GM18873 (cell line): ENCODE measurements at regions not wholly inside any gene's neighbourhood (a gene's known extent, or its start where the extent isn't known, plus 50 kb on each side); places are given as distances from the start of the nearest gene placed in this dataset.

Experiments used
- ATAC-seq: cut with Tn5 transposase; IDR thresholded peaks from one replicate; pipeline ENCODE4 v1.9.1; 2021; ENCODE audit warnings: mild to moderate bottlenecking, moderate library complexity, moderate number of reproducible peaks; ENCODE audit not compliant: unreplicated experiment, low FRiP score

DNA sequence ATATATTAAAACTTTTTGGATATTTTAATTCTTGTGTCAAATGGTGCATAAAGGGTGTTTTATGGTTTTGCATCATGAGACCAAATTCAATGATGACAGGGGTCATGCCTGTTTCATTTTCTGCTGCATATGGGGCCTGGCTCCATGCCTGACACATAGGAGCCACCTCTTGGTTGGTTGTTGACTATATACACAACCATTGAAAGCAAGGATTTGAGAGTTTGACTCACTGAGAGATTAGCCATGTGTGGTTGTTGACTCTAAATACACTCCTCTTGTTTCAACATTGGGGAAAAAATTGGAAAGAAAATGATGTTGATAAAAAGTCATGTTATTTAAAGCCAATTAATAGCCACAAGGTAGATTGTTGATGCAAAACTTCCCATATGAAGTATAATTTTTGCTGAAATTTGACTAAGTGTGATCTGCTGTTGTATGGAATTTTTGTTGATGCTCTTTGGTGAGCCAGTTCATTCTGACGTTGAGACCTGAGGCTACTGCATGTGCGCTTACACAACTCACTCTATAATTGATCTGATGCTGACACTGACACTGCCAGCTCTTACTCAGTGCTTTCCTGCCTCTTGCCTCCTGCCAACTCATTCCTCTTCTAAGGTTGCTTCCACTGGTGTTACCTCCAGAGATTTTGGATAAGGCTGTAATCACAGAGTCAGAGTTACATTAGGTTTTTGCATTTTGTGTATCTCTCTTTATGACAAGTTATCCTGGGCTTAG is 446.2 kb upstream of the SLC14A2 start:
- ATAC-seq, result no peak

DNA sequence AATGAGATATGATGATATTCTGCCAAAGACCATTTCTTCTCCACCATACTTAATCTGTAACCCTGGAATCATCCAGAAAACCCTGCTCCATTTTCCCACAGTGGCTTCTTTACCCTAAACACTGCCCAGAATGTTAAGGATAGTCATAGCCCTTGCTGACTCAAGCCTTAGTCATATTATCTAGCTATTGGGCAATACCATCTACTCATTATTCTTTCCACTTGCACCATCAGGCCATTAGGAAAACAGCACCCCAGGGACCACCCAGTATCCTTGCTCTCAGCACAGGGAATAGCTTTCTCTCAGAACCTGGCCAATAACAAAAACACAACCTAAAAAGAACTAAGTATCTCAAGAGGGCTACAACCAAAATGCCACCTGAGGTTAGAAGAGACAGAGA is 445.7 kb upstream of the SLC14A2 start:
- no peak for ATAC-seq

DNA sequence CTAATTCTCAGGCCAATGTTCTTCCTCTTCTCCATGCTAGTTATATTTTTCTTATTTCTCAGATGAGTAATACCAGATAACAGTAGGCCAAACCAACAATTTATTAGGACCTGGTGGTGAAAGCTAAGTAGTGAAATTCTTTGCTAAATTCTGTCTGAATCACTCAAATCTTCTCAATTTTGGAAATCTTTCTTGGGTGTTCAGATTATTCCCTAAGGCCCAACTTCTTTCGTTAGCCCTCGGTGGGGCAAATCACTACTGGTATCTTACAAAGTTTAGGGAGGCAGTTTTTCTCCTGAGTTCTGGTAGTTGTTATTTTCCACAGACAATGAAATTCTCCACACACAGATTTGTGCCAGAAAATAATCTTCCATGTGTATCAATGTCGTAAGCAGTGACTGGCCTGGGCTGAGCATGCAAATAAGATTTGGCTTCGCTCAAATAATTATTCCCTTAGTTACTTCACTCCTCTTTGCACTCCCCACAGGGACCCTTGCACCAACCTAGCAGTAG is 443.5 kb upstream of the SLC14A2 start:
- no peak for ATAC-seq

DNA sequence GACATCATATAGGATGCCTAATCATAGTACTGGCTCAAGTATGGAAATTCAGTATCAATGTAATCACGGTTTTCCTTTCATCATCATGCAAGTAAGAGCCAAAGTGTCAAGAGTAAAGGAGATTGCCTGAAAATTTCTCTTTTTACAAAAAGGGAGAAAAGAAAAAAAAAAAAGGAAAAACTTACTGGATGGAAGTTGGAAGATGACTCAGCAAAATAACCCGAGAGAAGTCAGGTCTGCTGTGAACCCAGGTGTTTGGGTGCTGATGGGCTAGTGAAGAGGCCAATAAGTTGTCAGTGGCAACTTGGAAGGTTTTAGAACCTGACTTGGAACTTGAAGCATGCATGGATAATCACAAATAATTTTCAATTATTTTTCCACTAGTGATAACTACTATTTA is 441.9 kb upstream of the SLC14A2 start:
- no peak for ATAC-seq

DNA sequence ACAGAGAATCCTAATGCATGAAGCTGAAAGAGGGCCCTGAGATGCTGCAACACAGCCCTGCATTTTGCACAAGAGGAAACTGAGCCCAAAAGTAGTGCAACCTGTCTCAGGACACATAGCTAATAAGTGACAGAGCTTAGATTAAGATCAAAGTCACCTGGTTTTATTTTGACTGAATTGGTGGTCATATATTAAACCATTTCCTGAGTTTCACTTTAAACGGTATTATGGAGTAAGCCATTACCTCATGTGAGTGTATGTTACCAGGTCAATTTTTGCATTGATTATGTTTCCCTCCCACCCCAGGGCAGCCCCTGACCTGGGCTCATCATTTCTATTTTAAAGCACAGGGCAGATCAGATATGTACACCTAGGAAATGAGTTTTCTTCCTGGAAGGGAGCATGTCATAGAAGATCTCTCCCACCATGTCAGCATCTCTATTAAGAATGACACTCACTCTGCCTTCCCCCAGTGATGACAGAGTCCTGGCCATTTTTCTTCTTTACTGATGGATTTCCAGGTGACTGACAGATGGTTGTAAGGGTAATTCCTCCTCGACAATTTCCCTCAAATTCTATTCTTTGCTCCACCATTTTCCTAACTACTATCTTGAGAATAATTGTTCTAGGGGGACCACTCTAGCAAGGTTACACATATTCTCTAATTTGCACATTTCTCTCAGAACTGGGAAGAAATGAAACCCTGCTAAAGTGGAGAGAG is 441.3 kb upstream of the SLC14A2 start:
- no peak for ATAC-seq

DNA sequence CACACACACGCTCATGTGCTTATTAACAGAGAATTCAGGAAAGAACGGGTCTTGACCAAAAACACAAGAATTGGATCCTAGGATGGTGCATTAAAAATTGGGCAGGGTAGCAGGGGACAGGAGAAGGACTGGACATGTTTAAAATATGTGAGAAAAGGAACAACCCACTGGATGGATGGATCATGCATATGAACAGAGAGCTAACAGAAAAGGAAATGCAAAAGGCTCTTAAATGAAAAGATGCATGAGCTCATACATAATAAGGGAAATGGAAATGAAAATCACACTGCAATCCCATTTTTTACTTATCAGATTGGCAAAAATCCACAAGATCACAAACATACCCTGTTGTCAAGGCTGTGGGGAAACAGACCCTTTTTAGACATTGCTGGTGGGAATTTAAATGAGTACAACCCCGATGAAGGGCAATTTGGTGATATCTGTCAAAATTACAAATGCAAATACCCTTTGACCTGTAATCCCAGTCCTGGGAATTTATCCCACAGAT is 440.6 kb upstream of the SLC14A2 start:
- no peak for ATAC-seq

- no peak for ATAC-seq
Observed at GRCh38 chr18:45175511-45175910, 439.8 kb upstream of the SLC14A2 start.

DNA sequence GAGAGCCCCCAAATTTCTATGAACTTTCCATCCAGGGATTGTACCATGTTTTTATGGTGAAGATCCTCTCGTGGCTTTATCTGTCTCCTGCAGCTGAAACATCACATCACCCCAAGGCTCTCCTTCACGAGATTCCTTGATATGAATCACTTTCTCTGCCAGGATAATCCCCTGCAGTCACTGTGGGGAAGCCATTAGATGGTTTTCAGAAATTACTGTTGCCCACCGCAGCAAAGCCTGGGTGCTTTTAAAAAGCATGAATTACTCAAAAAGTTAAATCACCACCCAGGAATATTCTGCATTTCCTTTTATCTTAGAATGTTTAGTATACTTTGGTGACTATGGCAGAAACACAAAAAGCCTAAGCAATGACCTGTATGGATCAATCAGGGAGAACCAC is 428.4 kb upstream of the SLC14A2 start:
- ATAC-seq, result no peak

GRCh38 chr18:45191795-45192194 is 423.5 kb upstream of the SLC14A2 start:
- ATAC-seq, result no peak

- peak; percentile 99 for ATAC-seq
Observed at GRCh38 chr18:45197526-45197970, 417.7 kb upstream of the SLC14A2 start.

DNA sequence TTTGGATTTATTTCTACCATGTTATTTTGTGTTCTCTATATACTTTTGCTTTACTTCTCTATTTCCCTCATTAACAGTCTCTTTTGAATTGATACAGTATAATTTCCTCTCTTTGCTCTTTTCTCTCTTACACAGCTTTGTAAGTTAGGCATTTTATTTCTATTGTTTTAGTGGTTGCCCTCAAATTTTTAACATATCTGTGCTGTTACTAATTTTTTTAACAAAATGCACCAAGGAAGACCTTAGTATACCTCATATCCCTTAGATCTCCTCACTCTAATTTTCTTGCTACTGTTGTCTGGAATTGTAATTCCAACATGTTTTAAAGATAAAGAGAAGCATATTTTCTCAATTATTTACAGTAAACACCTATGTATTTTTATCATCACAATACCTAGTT is 416.8 kb upstream of the SLC14A2 start:
- no peak for ATAC-seq

- no peak for ATAC-seq
Observed at GRCh38 chr18:45201029-45201428, 414.2 kb upstream of the SLC14A2 start.

DNA sequence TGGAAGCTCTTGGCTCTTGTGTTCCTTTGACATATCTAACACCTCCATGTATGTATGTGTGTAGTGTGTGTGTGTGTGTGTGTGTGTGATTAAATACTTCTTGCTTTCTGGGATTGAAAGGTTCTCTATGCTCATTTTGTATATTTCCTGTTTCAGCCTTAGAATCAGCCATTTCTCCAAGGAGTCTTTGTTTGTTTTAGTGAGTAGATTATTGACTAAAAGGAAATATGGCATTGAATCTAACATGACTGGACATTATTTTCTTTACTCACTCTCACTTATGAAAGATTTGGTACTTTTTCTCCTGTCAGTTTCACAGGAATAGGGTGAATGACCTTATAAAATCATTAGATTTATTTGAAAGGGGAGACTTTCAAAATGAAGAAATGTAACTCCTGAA is 413.8 kb upstream of the SLC14A2 start:
- ATAC-seq, result no peak

DNA sequence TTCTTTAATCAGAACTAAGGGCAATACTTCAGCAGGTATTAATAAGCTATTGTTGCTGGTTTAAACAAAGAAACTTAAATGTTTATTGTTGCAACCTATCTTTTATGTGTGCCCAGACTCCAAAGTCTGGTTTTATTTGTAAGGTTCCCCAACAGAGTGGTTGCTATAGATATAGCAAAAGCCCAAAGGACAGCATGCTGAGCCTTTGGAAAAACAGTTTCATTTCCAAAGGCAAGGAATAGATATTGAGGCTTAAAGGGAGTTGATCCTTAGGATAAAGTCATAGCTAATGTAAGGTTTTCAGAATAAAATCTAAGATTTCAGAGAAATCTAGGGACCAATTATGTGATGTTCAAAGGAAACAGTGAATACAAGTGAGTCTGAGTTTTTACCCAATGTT is 413.2 kb upstream of the SLC14A2 start:
- ATAC-seq, result no peak

GRCh38 chr18:45203677-45204076 is 411.6 kb upstream of the SLC14A2 start:
- ATAC-seq, result no peak

GRCh38 chr18:45207328-45207727 is 407.9 kb upstream of the SLC14A2 start:
- no peak for ATAC-seq

GRCh38 chr18:45208164-45208563 is 407.1 kb upstream of the SLC14A2 start:
- ATAC-seq, result no peak

GRCh38 chr18:45212181-45213039 is 402.9 kb upstream of the SLC14A2 start:
- peak; percentile 99 for ATAC-seq

DNA sequence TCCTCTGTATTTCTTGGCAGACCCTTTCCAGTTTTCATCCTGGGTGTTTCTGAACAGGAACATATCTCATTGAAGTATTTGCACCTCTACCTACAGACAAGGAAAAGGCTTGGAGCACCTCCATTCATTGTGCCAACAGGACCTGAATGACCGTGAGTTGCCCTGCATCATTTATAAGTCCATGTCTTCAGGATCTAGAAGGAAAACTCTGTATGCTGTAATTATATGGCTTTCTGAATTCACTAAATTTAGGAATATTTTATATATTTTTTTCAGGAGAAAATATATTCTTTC is 402.3 kb upstream of the SLC14A2 start:
- no peak for ATAC-seq

GRCh38 chr18:45218436-45218835 is 396.8 kb upstream of the SLC14A2 start:
- ATAC-seq, result no peak

GRCh38 chr18:45221363-45221762 is 393.9 kb upstream of the SLC14A2 start:
- no peak for ATAC-seq
